Spleen (tissue), 11 donors: ENCODE measurements at regions not wholly inside any gene's neighbourhood (a gene's known extent, or its start where the extent isn't known, plus 50 kb on each side); places are given as distances from the start of the nearest gene placed in this dataset.

Experiments
- DNase-seq: peaks from one replicate; pipeline ENCODE4 v3.0.0-alpha.2; 2020
- H3K27ac ChIP-seq, 8 donors: fragments of 200-600 bp; sonication (generic) in 7 of 8; 1 replicate in 4 of 8; 2 replicates in 4 of 8; pipeline versions ENCODE4 v1.5.0 to v1.8.0; 2016 to 2021; ENCODE audit warnings: inconsistent platforms in 4 of 8, mild to moderate bottlenecking in 4 of 8, moderate library complexity in 1 of 8
- H3K27me3 ChIP-seq, 7 donors: fragments of 200-600 bp; sonication (generic) in 6 of 7; replicated peaks in 1 of 7; 1 replicate in 4 of 7; 2 replicates in 3 of 7; pipeline versions ENCODE4 v1.5.0 to v1.8.0; 2016 to 2021; ENCODE audit warnings: inconsistent platforms in 3 of 7, mild to moderate bottlenecking in 1 of 7
- H3K36me3 ChIP-seq, 6 donors: fragments of 200-600 bp; sonication (generic) in 5 of 6; 1 replicate in 4 of 6; 2 replicates in 2 of 6; pipeline versions ENCODE4 v1.5.0 to v1.8.0; 2016 to 2021; ENCODE audit warnings: inconsistent platforms in 2 of 6
- H3K4me1 ChIP-seq, 6 donors: fragments of 200-600 bp; sonication (generic) in 5 of 6; 1 replicate in 3 of 6; 2 replicates in 3 of 6; pipeline versions ENCODE4 v1.5.0 to v1.8.0; 2016 to 2021; ENCODE audit warnings: inconsistent platforms in 3 of 6
- H3K4me3 ChIP-seq, 8 donors: fragments of 200-600 bp; sonication (generic) in 7 of 8; 1 replicate in 4 of 8; 2 replicates in 4 of 8; pipeline versions ENCODE4 v1.5.0 to v1.8.0; 2016 to 2021; ENCODE audit warnings: inconsistent platforms in 4 of 8, mild to moderate bottlenecking in 4 of 8, moderate library complexity in 2 of 8
- H3K9me3 ChIP-seq, 8 donors: fragments of 200-600 bp; sonication (generic) in 7 of 8; 1 replicate in 4 of 8; 2 replicates in 4 of 8; pipeline versions ENCODE4 v1.5.0 to v1.8.0; 2016 to 2021; ENCODE audit warnings: inconsistent platforms in 4 of 8
- CTCF ChIP-seq, 11 experiments: fragments of 200-600 bp in 7 of 11; fragments of 450-650 bp in 4 of 11; sonication (generic) in 4 of 11; IDR thresholded peaks in 8 of 11; conservative IDR thresholded peaks in 3 of 11; 1 replicate in 7 of 11; 2 replicates in 4 of 11; pipeline versions ENCODE4 v1.4.0 to v1.8.0; 2016 to 2021; ENCODE audit warnings: antibody characterized with exemption in 11 of 11, inconsistent platforms in 4 of 11, mild to moderate bottlenecking in 1 of 11
- POLR2A ChIP-seq, 3 donors: fragments of 450-650 bp; IDR thresholded peaks; one replicate each; pipeline ENCODE4 v1.5.1; 2017; ENCODE audit warnings: antibody characterized with exemption in 3 of 3, mild to moderate bottlenecking in 1 of 3
- POLR2AphosphoS5 ChIP-seq, 3 donors: sonication (generic); formaldehyde crosslinking; IDR thresholded peaks; one replicate each; pipeline ENCODE4 v1.5.1; 2017; ENCODE audit warnings: antibody characterized with exemption in 3 of 3
- WGBS, 5 donors: extraction: QIAGEN DNeasy Blood & Tissue Kit in 3 of 5; methylation state at CpG; one replicate each; pipeline versions ENCODE4 v1.1.5 to v1.1.7; 2013 to 2018; 5-methylcytosine and 5-hydroxymethylcytosine counted together
- intact Hi-C: fragments of 100-400 bp; cut with DNase I; formaldehyde crosslinking; loops from one replicate; pipeline ENCODE4 v1.15.0; 2023; ENCODE audit warnings: low total_unique reads
- donor health status: healthy with polysubstance abuse.
- donor health status: DM: no; HTN: no; CAD: no; lungs with moderate emphysema.
- donor health status: DM: no; HTN: no; CAD: no.
- donor health status: Bipolar disorder and iron deficiency.
- donor health status: healthy.
- donor health status: DM: no; HTN: no; CAD: no.
- donor health status: DM: yes; HTN: yes; CAD: no.

GRCh38 chr7:47049234-47049774, 532.6 kb downstream of the TNS3 start:
- DNase-seq: no peak
- no peak for TF ChIP-seq POLR2A (IDR thresholded peaks at IDR 0.05)
- TF ChIP-seq POLR2AphosphoS5 (IDR thresholded peaks at IDR 0.05): no peak
- no peak for TF ChIP-seq CTCF (IDR thresholded peaks at IDR 0.05 in 8 of 11, conservative IDR thresholded peaks at IDR 0.05 in 3 of 11)
- 81 to 95% (median 92%) methylated on average over 13 of the region's 13 CpGs for WGBS, 5 donors
- H3K36me3 ChIP-seq: no peaks in the 10 kb centered on the region
- intact Hi-C loops: no loop called here
- peaks cover 0 to 18% (median 0%) of the 10 kb centered on the region in 7 donors for H3K27me3 ChIP-seq
- H3K4me1 ChIP-seq: peaks cover 0 to 13% (median 1%) of the 10 kb centered on the region in 6 donors
- no peak overlapping the region for H3K27ac ChIP-seq
- H3K4me3 ChIP-seq: no peak overlapping the region
- H3K9me3 ChIP-seq: peaks cover 0 to 13% (median 0%) of the 10 kb centered on the region in 8 donors

- TF ChIP-seq POLR2A (IDR thresholded peaks at IDR 0.05) (no peak), POLR2AphosphoS5 (IDR thresholded peaks at IDR 0.05) (no peak), CTCF (IDR thresholded peaks at IDR 0.05 in 8 of 11, conservative IDR thresholded peaks at IDR 0.05 in 3 of 11) (no peak)
- no peak overlapping the region for H3K4me3 ChIP-seq
- DNase-seq: no peak
- no peaks in the 10 kb centered on the region for H3K9me3 ChIP-seq
- peaks cover 0 to 13% (median 1%) of the 10 kb centered on the region in 6 donors for H3K4me1 ChIP-seq
- intact Hi-C loops: no loop called here
- peak overlapping the region in 3 of 8 donors; percentile 27 to 32 (median 29) for H3K27ac ChIP-seq
- WGBS, 5 donors: 64 to 91% (median 87%) methylated on average over 2 of the region's 2 CpGs
- H3K27me3 ChIP-seq: peaks cover 0 to 6% (median 0%) of the 10 kb centered on the region in 7 donors
- no peaks in the 10 kb centered on the region for H3K36me3 ChIP-seq
These were observed 534.5 kb downstream of the TNS3 start for GRCh38 chr7:47047384-47047783.

- Histone ChIP-seq H3K4me3 (no peak overlapping the region), H3K27me3 (peaks cover 0 to 2% (median 0%) of the 10 kb centered on the region in 7 donors), H3K4me1 (peaks cover 0 to 13% (median 1%) of the 10 kb centered on the region in 6 donors), H3K36me3 (no peaks in the 10 kb centered on the region), H3K27ac (peak overlapping the region in 3 of 8 donors; percentile 27 to 32 (median 29)), H3K9me3 (no peaks in the 10 kb centered on the region)
- DNase-seq: no peak
- intact Hi-C loops: no loop called here
- TF ChIP-seq POLR2AphosphoS5 (IDR thresholded peaks at IDR 0.05) (no peak), CTCF (IDR thresholded peaks at IDR 0.05 in 8 of 11, conservative IDR thresholded peaks at IDR 0.05 in 3 of 11) (no peak), POLR2A (IDR thresholded peaks at IDR 0.05) (no peak)
- WGBS, 5 donors: 87 to 94% (median 90%) methylated on average over 9 of the region's 9 CpGs
These were observed 535.0 kb downstream of the TNS3 start for GRCh38 chr7:47046949-47047348.

- H3K4me3 ChIP-seq: no peak overlapping the region
- peak overlapping the region in 7 of 8 donors; percentile 14 to 48 (median 29) for H3K27ac ChIP-seq
These were observed 536.5 kb downstream of the TNS3 start for GRCh38 chr7:47045207-47046051.

More at GRCh38 chr7:47045207-47046051, 536.5 kb downstream of the TNS3 start:
- H3K9me3 ChIP-seq: no peaks in the 10 kb centered on the region
- intact Hi-C loops: no loop called here
- peaks cover 0 to 13% (median 1%) of the 10 kb centered on the region in 6 donors for H3K4me1 ChIP-seq
- WGBS, 5 donors: 42 to 71% (median 63%) methylated on average over 11 of the region's 11 CpGs
- no peak for TF ChIP-seq CTCF (IDR thresholded peaks at IDR 0.05 in 8 of 11, conservative IDR thresholded peaks at IDR 0.05 in 3 of 11)
- no peak for TF ChIP-seq POLR2A (IDR thresholded peaks at IDR 0.05)
- peak in 2 of 3 donors; percentile 32 to 48 for TF ChIP-seq POLR2AphosphoS5 (IDR thresholded peaks at IDR 0.05)
- no peak for DNase-seq
- no peaks in the 10 kb centered on the region for H3K36me3 ChIP-seq
- H3K27me3 ChIP-seq: no peaks in the 10 kb centered on the region
